ENCODE measurements at regions not wholly inside any gene's neighbourhood (a gene's known extent, or its start where the extent isn't known, plus 50 kb on each side); places are given as distances from the start of the nearest gene placed in this dataset.
"Not testable (repeated sequence)": the region's sequence is repeated elsewhere in the genome, so short reads cannot be mapped to it uniquely, and the experiment has no call there.

GRCh38 chr6:49198015-49198414 lies 265.0 kb downstream of the MMUT start:
- Histone ChIP-seq H3K27me3 (ENCODE audit: insufficient read depth, low read length) (no peaks in the 10 kb centered on the region), H3K27ac (ENCODE audit: insufficient read length, low read depth, low read length) (no peak overlapping the region), H3K56ac (ENCODE audit: insufficient read length, low read depth, low read length) (no peak overlapping the region), H3K79me2 (ENCODE audit: insufficient read depth, low read length) (no peaks in the 10 kb centered on the region), H3K18ac (ENCODE audit: insufficient read length, low read depth, low read length) (no peak overlapping the region), H3K79me1 (ENCODE audit: insufficient read depth, low read depth, low read length, poor library complexity, severe bottlenecking) (no peaks in the 10 kb centered on the region), H3K9me3 (ENCODE audit: control insufficient read depth, low read depth, low read length) (no peaks in the 10 kb centered on the region), H3K23me2 (ENCODE audit: insufficient read length, low read depth, low read length, poor library complexity, severe bottlenecking) (no peaks in the 10 kb centered on the region), H2BK5ac (ENCODE audit: insufficient read length, low read length) (no peak overlapping the region), H4K20me1 (ENCODE audit: control insufficient read depth, insufficient read depth, insufficient read length) (no peaks in the 10 kb centered on the region), H3K4ac (ENCODE audit: low read depth, low read length) (no peak overlapping the region), H3K4me1 (ENCODE audit: insufficient read depth, low read length) (no peaks in the 10 kb centered on the region), H2AK5ac (ENCODE audit: insufficient read length, low read length) (no peak overlapping the region), H3K23ac (ENCODE audit: insufficient read length, low read depth, low read length) (no peak overlapping the region), H3K9ac (ENCODE audit: extremely low read depth, insufficient read length, low read length) (no peak overlapping the region), H4K91ac (ENCODE audit: insufficient read length, low read depth, low read length) (no peak overlapping the region), H2BK12ac (ENCODE audit: insufficient read length, low read depth, low read length) (no peak overlapping the region), H2BK15ac (ENCODE audit: low read depth, low read length) (no peak overlapping the region), H4K5ac (ENCODE audit: insufficient read length, low read depth, low read length) (no peak overlapping the region), H3K4me2 (ENCODE audit: insufficient read depth, insufficient read length, low read length) (no peak overlapping the region), H2AFZ (ENCODE audit: low read length) (no peak overlapping the region), H2BK120ac (ENCODE audit: low read depth, low read length, poor library complexity, severe bottlenecking) (no peak overlapping the region), H3T11ph (ENCODE audit: low read length) (no peak overlapping the region), H3K14ac (ENCODE audit: insufficient read depth, low read length) (no peak overlapping the region), H2BK20ac (ENCODE audit: low read depth, low read length, poor library complexity, severe bottlenecking) (no peak overlapping the region), H4K8ac (replicated peaks; ENCODE audit: insufficient read length, low read depth, low read length) (no peak overlapping the region)
- no peaks in the 10 kb centered on the region; the same call in 1 of the 2 replicates for H3K27me3 Mint-ChIP-seq (ENCODE audit: low read depth)
- H3K4me3 Mint-ChIP-seq: no peak overlapping the region
- no peak overlapping the region for H3K27ac Mint-ChIP-seq
- no peak for TF ChIP-seq CTCF (conservative IDR thresholded peaks at IDR 0.05)
- H3K4me1 Mint-ChIP-seq: peaks cover 4% of the 10 kb centered on the region in 2 experiments; a peak in 3 of 4 replicates
- no peak for DNase-seq
- no CpG with 5 or more reads among the region's 1 CpG for WGBS (ENCODE audit: extremely low coverage, insufficient read length, low lambda C conversion rate)
- H3K9me3 Mint-ChIP-seq: peaks cover 2 to 3% of the 10 kb centered on the region in 2 experiments; a peak in 3 of 5 replicates
- peaks cover 0 to 6% (median 0%) of the 10 kb centered on the region in 3 experiments; a peak in 2 of 7 replicates for H3K36me3 Mint-ChIP-seq (ENCODE audit: insufficient read depth in 1 of 3, low read depth in 3 of 3)

GRCh38 chr6:49162379-49162778 lies 300.7 kb downstream of the MMUT start:
- H4K5ac ChIP-seq (ENCODE audit: insufficient read length, low read depth, low read length); H2BK12ac ChIP-seq (ENCODE audit: insufficient read length, low read depth, low read length); H3K79me1 ChIP-seq (ENCODE audit: insufficient read depth, low read depth, low read length, poor library complexity, severe bottlenecking); H4K91ac ChIP-seq (ENCODE audit: insufficient read length, low read depth, low read length); H2BK15ac ChIP-seq (ENCODE audit: low read depth, low read length); H3K27ac ChIP-seq (ENCODE audit: insufficient read length, low read depth, low read length); DNase-seq; H3K14ac ChIP-seq (ENCODE audit: insufficient read depth, low read length); H4K8ac ChIP-seq (replicated peaks; ENCODE audit: insufficient read length, low read depth, low read length); H3K27me3 ChIP-seq (ENCODE audit: insufficient read depth, low read length); H4K20me1 ChIP-seq (ENCODE audit: control insufficient read depth, insufficient read depth, insufficient read length); H2AK5ac ChIP-seq (ENCODE audit: insufficient read length, low read length); H3K4me1 ChIP-seq (ENCODE audit: insufficient read depth, low read length); H3K4me1 Mint-ChIP-seq; H2BK20ac ChIP-seq (ENCODE audit: low read depth, low read length, poor library complexity, severe bottlenecking); H3K79me2 ChIP-seq (ENCODE audit: insufficient read depth, low read length); H3T11ph ChIP-seq (ENCODE audit: low read length); H3K4me3 Mint-ChIP-seq; H3K27me3 Mint-ChIP-seq (ENCODE audit: low read depth); H3K56ac ChIP-seq (ENCODE audit: insufficient read length, low read depth, low read length); H3K23ac ChIP-seq (ENCODE audit: insufficient read length, low read depth, low read length); H3K18ac ChIP-seq (ENCODE audit: insufficient read length, low read depth, low read length); H3K23me2 ChIP-seq (ENCODE audit: insufficient read length, low read depth, low read length, poor library complexity, severe bottlenecking); H3K9ac ChIP-seq (ENCODE audit: extremely low read depth, insufficient read length, low read length); H3K4ac ChIP-seq (ENCODE audit: low read depth, low read length); H3K27ac Mint-ChIP-seq; H3K9me3 ChIP-seq (ENCODE audit: control insufficient read depth, low read depth, low read length); H2BK5ac ChIP-seq (ENCODE audit: insufficient read length, low read length); H3K4me2 ChIP-seq (ENCODE audit: insufficient read depth, insufficient read length, low read length); H2BK120ac ChIP-seq (ENCODE audit: low read depth, low read length, poor library complexity, severe bottlenecking); H2AFZ ChIP-seq (ENCODE audit: low read length): not testable (repeated sequence)
- no CpG with 5 or more reads among the region's 2 CpGs for WGBS (ENCODE audit: extremely low coverage, insufficient read length, low lambda C conversion rate)
- Mint-ChIP-seq H3K9me3 (peaks cover 20 to 23% of the 10 kb centered on the region in 2 experiments), H3K36me3 (ENCODE audit: insufficient read depth in 1 of 3, low read depth in 3 of 3) (peaks cover 8 to 26% (median 12%) of the 10 kb centered on the region in 3 experiments)

Measured in H9 (cell line).